ENCODE measurements at regions not wholly inside any gene's neighbourhood (a gene's known extent, or its start where the extent isn't known, plus 50 kb on each side); places are given as distances from the start of the nearest gene placed in this dataset.

DNA sequence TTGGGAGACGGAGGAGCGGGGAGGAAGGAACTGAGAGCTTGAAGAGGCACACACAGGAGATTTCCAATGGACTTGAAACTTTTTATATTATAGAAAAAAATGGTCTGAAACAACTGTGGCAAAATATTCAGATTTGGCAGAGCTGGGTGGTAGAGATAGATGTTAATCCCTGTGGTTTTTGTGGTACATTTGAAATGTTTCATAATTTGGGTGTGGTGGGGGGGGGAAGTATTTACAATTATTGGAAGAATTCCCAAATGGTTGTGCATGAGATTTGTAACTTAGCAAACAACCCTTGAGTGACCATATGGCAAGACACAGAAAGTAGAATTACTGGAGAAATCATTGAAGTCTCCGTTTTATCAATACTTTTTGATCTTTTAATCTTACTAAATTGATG, 588.8 kb upstream of the PSMD7 start:
- intact Hi-C loops (cut with DNase I, micrococcal nuclease) = no loop called here

DNA sequence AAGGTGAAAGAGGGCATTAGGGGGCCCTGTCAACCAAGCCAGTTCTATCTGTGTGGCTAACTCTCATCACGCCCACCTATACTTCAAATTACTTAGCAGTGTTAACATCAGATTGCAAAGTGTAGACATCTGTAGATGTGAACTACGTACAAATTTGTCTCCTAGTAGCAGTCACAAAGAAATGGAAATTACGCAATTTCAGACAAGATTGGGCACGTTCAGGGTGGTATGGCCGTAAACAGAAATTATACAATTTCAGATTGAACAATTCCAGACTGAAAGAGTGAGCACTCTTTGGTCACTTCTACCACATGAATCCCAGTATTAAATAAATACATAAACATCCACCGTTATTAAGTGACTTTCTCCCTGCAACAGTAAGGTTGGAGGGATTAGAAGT, 592.7 kb upstream of the PSMD7 start:
- TF ChIP-seq, protein P1, sequence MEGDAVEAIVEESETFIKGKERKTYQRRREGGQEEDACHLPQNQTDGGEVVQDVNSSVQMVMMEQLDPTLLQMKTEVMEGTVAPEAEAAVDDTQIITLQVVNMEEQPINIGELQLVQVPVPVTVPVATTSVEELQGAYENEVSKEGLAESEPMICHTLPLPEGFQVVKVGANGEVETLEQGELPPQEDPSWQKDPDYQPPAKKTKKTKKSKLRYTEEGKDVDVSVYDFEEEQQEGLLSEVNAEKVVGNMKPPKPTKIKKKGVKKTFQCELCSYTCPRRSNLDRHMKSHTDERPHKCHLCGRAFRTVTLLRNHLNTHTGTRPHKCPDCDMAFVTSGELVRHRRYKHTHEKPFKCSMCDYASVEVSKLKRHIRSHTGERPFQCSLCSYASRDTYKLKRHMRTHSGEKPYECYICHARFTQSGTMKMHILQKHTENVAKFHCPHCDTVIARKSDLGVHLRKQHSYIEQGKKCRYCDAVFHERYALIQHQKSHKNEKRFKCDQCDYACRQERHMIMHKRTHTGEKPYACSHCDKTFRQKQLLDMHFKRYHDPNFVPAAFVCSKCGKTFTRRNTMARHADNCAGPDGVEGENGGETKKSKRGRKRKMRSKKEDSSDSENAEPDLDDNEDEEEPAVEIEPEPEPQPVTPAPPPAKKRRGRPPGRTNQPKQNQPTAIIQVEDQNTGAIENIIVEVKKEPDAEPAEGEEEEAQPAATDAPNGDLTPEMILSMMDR (IDR thresholded peaks at IDR 0.05) = no peak
- Histone ChIP-seq H3K4me1 (ENCODE audit: low read depth) (no peaks in the 10 kb centered on the region), H3K9me3 (no peaks in the 10 kb centered on the region), H3K4me3 (no peak overlapping the region), H3K36me3 (ENCODE audit: low read depth) (no peaks in the 10 kb centered on the region)
- intact Hi-C loops (cut with DNase I, micrococcal nuclease) = no loop called here
- ATAC-seq = no peak
- DNase-seq = no peak

More for the DNA sequence above, 588.8 kb upstream of the PSMD7 start:
- H3K4me3 ChIP-seq = no peak overlapping the region
- H3K4me1 ChIP-seq (ENCODE audit: low read depth) = no peaks in the 10 kb centered on the region
- TF ChIP-seq, protein P1 (IDR thresholded peaks at IDR 0.05) = no peak
- no peaks in the 10 kb centered on the region for H3K36me3 ChIP-seq (ENCODE audit: low read depth)
- no peak for DNase-seq
- no peak for ATAC-seq
- H3K9me3 ChIP-seq = no peaks in the 10 kb centered on the region

DNA sequence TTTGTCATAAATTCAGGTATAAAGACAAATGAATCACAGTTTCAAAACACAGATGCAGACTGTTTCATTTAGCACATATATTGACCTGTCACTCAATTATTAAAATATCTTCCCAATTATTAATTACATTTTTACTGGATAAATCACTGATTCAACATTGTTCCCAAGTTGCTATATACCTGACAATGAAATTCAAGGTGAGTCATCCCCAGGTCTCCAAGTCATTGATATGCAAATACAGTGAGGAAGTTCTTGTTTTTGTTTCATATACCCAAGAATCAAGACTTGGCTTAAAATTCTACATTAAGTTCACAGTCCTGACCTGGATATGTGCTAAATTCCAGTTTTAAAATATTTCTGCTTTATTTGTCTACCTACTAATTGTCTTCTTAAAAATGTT, 599.3 kb upstream of the PSMD7 start:
- TF ChIP-seq, protein P1 (IDR thresholded peaks at IDR 0.05) = no peak
- ATAC-seq (no peak), DNase-seq (no peak)
- no peaks in the 10 kb centered on the region for H3K36me3 ChIP-seq (ENCODE audit: low read depth)
- no peak overlapping the region for H3K4me3 ChIP-seq
- H3K4me1 ChIP-seq (ENCODE audit: low read depth) = no peaks in the 10 kb centered on the region
- intact Hi-C loops (cut with DNase I, micrococcal nuclease) = no loop called here
- H3K9me3 ChIP-seq = no peaks in the 10 kb centered on the region

DNA sequence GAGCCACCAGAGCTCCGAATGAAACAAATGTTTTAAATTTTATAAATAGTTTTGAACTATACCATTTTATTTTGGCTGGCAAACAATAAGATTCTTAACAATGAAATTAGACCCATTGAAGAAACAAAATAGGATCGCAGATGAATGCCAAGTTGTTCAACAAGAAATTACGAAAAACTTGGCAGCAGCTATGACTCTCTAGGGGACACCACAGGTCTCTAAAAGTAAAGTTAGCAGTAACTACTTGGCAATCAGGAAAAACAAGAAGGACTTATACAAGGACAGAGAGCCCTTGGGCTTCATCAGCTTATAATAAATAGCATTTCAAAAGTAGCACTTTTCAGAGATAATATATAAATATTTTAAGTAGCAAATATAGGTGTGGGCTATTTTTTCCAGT, 603.8 kb upstream of the PSMD7 start:
- no peak overlapping the region for H3K4me3 ChIP-seq
- intact Hi-C loops (cut with DNase I, micrococcal nuclease) = no loop called here
- TF ChIP-seq, protein P1 (IDR thresholded peaks at IDR 0.05) = no peak
- H3K4me1 ChIP-seq (ENCODE audit: low read depth) = no peaks in the 10 kb centered on the region
- no peaks in the 10 kb centered on the region for H3K9me3 ChIP-seq
- ATAC-seq = no peak
- no peak for DNase-seq
- H3K36me3 ChIP-seq (ENCODE audit: low read depth) = no peaks in the 10 kb centered on the region

DNA sequence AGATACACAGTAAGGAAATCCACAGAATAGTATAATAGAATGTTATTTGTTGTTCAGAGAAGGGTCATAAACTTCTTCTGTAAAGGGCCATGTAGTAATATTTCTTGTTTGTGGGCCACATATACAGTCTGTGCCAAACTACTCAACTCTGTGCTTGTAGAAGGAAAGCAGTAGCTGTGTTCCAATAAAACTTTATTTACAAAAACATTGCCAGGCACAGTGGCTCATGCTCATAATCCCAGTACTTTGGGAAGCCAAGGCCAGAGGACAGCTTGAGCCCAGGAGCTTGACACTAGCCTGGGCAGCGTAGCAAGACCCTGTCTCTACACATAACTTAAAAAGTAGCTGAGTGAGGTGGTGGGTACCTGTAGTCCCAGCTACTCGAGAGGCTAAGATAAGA, 612.8 kb upstream of the PSMD7 start:
- intact Hi-C loops (cut with DNase I, micrococcal nuclease) = no loop called here
- TF ChIP-seq, protein P1 (IDR thresholded peaks at IDR 0.05) = no peak
- H3K9me3 ChIP-seq = no peaks in the 10 kb centered on the region
- ATAC-seq = no peak
- no peak overlapping the region for H3K4me3 ChIP-seq
- no peaks in the 10 kb centered on the region for H3K36me3 ChIP-seq (ENCODE audit: low read depth)
- H3K4me1 ChIP-seq (ENCODE audit: low read depth) = no peaks in the 10 kb centered on the region
- DNase-seq = no peak

DNA sequence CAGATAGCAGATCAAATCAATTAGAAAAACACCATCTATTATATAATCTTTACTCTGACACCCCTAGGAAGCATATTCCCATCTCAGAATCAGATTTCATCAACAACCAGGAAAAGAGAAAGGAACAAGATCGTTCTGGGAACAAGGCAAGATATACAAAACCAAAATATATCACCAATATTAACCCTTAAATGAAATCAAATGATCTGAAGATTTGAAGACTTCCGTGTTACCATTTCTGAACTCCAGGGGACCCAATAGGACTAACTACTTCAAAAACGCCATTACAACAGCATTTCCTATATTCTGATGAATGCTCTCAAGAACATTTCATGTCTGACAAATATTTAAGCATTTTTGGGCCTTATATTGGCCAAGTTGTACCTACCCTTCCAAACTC, 624.2 kb upstream of the ZFHX3 start:
- no peaks in the 10 kb centered on the region for H3K9me3 ChIP-seq
- TF ChIP-seq, protein P1 (IDR thresholded peaks at IDR 0.05) = no peak
- intact Hi-C loops (cut with DNase I, micrococcal nuclease) = no loop called here
- no peak overlapping the region for H3K4me3 ChIP-seq
- ATAC-seq = no peak
- no peaks in the 10 kb centered on the region for H3K4me1 ChIP-seq (ENCODE audit: low read depth)
- DNase-seq = no peak
- H3K36me3 ChIP-seq (ENCODE audit: low read depth) = no peaks in the 10 kb centered on the region
